K562 (cell line): ENCODE measurements at regions not wholly inside any gene's neighbourhood (a gene's known extent, or its start where the extent isn't known, plus 50 kb on each side); places are given as distances from the start of the nearest gene placed in this dataset.

ENCODE experiments used
- CBX5 ChIP-seq: IDR thresholded peaks from 2 replicates; pipeline ENCODE4 v1.6.1; 2014; ENCODE audit warnings: low read depth, borderline replicate concordance
- FOXA1 ChIP-seq: fragments of 450-650 bp; IDR thresholded peaks from 2 replicates; pipeline ENCODE4 v1.6.1; 2016; ENCODE audit warnings: mild to moderate bottlenecking, borderline replicate concordance
- NR1H2 ChIP-seq: sonication (generic); formaldehyde crosslinking; IDR thresholded peaks from 2 replicates; pipeline ENCODE4 v1.4.0; 2020; ENCODE audit warnings: mild to moderate bottlenecking, missing genetic modification reagents
- ZNF232 ChIP-seq: sonication (generic); formaldehyde crosslinking; IDR thresholded peaks from 2 replicates; pipeline ENCODE4 v1.8.0; 2022; ENCODE audit warnings: mild to moderate bottlenecking, missing genetic modification reagents

- no peak for TF ChIP-seq CBX5
- TF ChIP-seq FOXA1, result no peak
- TF ChIP-seq NR1H2 (CRISPR knock-in tag), result no peak
- TF ChIP-seq ZNF232 (CRISPR knock-in tag), result no peak
These were observed 203.1 kb upstream of the PIK3R1 start for GRCh38 chr5:68012429-68012828.
